Endothelial cell of umbilical vein (primary cell): ENCODE measurements at regions not wholly inside any gene's neighbourhood (a gene's known extent, or its start where the extent isn't known, plus 50 kb on each side); places are given as distances from the start of the nearest gene placed in this dataset.

Experiments used
- BruUV-seq: library from RNA; stranded (reverse); fragments of 400-500 nt; replicated peaks from 2 replicates; lab custom pipeline; 2021; lab: Mats Ljungman, UMichigan
- CTCF ChIA-PET: fragments of 300-600, 350-600 bp; sonication (Branson Sonifier 250); formaldehyde crosslinking; loops from one replicate; lab custom pipeline; 2021; ENCODE audit warnings: antibody characterized with exemption, inconsistent platforms; lab: Charles Lee
- POLR2A ChIA-PET: fragments of 300-600, 350-600 bp; sonication (Branson Sonifier 250); formaldehyde crosslinking; loops from one replicate; lab custom pipeline; 2021; ENCODE audit warnings: antibody characterized with exemption, inconsistent platforms; lab: Charles Lee
- DNase-seq: peaks from one replicate; pipeline ENCODE4 v3.0.0-alpha.2; 2011; ENCODE audit warnings: low read depth, low spot score
- FAIRE-seq: peaks from 2 replicates; lab custom pipeline; 2011; peaks lifted over from hg19 to GRCh38; lab: Jason Lieb, UNC
- H2AFZ ChIP-seq: 2 replicates; pipeline ENCODE4 v1.6.0; 2012; ENCODE audit warnings: low read depth, low read length, control low read depth, inconsistent platforms
- H3K27ac ChIP-seq: 2 replicates; pipeline ENCODE4 v1.5.1; 2011; ENCODE audit warnings: low read depth, mild to moderate bottlenecking, control low read depth, low read length, moderate library complexity; ENCODE audit not compliant: insufficient read depth
- H3K27me3 ChIP-seq, 2 experiments: 2 replicates each; pipeline versions ENCODE4 v1.6.0 to v1.6.1; 2011; ENCODE audit warnings: low read length in 2 of 2, mixed read lengths in 1 of 2; ENCODE audit not compliant: control insufficient read depth in 2 of 2, insufficient read depth in 2 of 2
- H3K36me3 ChIP-seq, 2 experiments: 2 replicates in 1 of 2; 3 replicates in 1 of 2; pipeline ENCODE4 v1.5.1; 2011; ENCODE audit warnings: low read length in 2 of 2, mild to moderate bottlenecking in 1 of 2, moderate library complexity in 1 of 2; ENCODE audit not compliant: control insufficient read depth in 2 of 2, insufficient read depth in 2 of 2; ENCODE audit errors: extremely low read depth in 1 of 2
- H3K4me1 ChIP-seq: 3 replicates; pipeline ENCODE4 v1.5.1; 2011; ENCODE audit warnings: mild to moderate bottlenecking, low read length; ENCODE audit not compliant: control insufficient read depth, insufficient read depth; ENCODE audit errors: extremely low read depth
- H3K4me2 ChIP-seq: 2 replicates; pipeline ENCODE4 v1.6.1; 2011; ENCODE audit warnings: low read length, control low read depth, mixed read lengths; ENCODE audit not compliant: insufficient read depth
- H3K4me3 ChIP-seq, 3 experiments: fragments of 200-600 bp in 1 of 3; sonication (generic), shearing (Covaris generic) in 1 of 3; replicated peaks in 1 of 3; 2 replicates each; pipeline ENCODE4 v1.5.1; 2011 to 2016; ENCODE audit warnings: control low read depth in 3 of 3, low read length in 3 of 3, mild to moderate bottlenecking in 2 of 3, inconsistent platforms in 1 of 3, low read depth in 1 of 3, moderate library complexity in 1 of 3; ENCODE audit not compliant: insufficient read depth in 1 of 3
- H3K79me2 ChIP-seq: 2 replicates; pipeline ENCODE4 v1.6.0; 2012; ENCODE audit warnings: low read length, inconsistent platforms; ENCODE audit not compliant: control insufficient read depth, insufficient read depth
- H3K9ac ChIP-seq: replicated peaks from 2 replicates; pipeline ENCODE3; 2011; ENCODE audit warnings: low read length, control low read depth; ENCODE audit not compliant: insufficient read depth; ENCODE audit errors: extremely low read depth
- H3K9me1 ChIP-seq: replicated peaks from 3 replicates; pipeline ENCODE4 v1.6.0; 2011; ENCODE audit warnings: mild to moderate bottlenecking, low read length; ENCODE audit not compliant: control insufficient read depth, insufficient read depth; ENCODE audit errors: extremely low read depth
- H3K9me3 ChIP-seq: replicated peaks from 2 replicates; pipeline ENCODE4 v1.5.1; 2012; ENCODE audit warnings: low read length, inconsistent platforms; ENCODE audit not compliant: control insufficient read depth, insufficient read depth
- H4K20me1 ChIP-seq: replicated peaks from 2 replicates; pipeline ENCODE3; 2011; ENCODE audit warnings: mild to moderate bottlenecking, low read length; ENCODE audit not compliant: control insufficient read depth, insufficient read depth; ENCODE audit errors: extremely low read depth
- EZH2 ChIP-seq: IDR thresholded peaks from 2 replicates; pipeline ENCODE4 v1.6.1; 2012; ENCODE audit warnings: borderline replicate concordance, low read depth, mild to moderate bottlenecking, moderate library complexity, low read length, inconsistent platforms; ENCODE audit not compliant: severe bottlenecking
- FOS ChIP-seq: IDR thresholded peaks from 2 replicates; pipeline ENCODE4 v1.6.1; 2011; ENCODE audit warnings: mild to moderate bottlenecking, low read length, moderate library complexity, borderline replicate concordance; ENCODE audit not compliant: insufficient read depth
- GATA2 ChIP-seq: IDR thresholded peaks from 2 replicates; pipeline ENCODE4 v1.7.0; 2011; ENCODE audit warnings: low read depth, mild to moderate bottlenecking, moderate library complexity, mixed read lengths, low read length; ENCODE audit not compliant: insufficient read length, insufficient read depth
- JUN ChIP-seq: IDR thresholded peaks from 2 replicates; pipeline ENCODE4 v1.6.1; 2011; ENCODE audit warnings: borderline replicate concordance, low read depth; ENCODE audit not compliant: insufficient read length, insufficient read depth
- MYC ChIP-seq: IDR thresholded peaks from one replicate; pipeline ENCODE4 v1.6.1; 2011; ENCODE audit warnings: mild to moderate bottlenecking, low read depth, low read length
- POLR2A ChIP-seq: IDR thresholded peaks from 2 replicates; pipeline ENCODE4 v1.6.1; 2012; ENCODE audit warnings: low read depth, mild to moderate bottlenecking, control low read depth, low read length
- POLR2AphosphoS5 ChIP-seq: IDR thresholded peaks from 2 replicates; pipeline ENCODE4 v1.6.1; 2012; ENCODE audit warnings: low read depth, mild to moderate bottlenecking, control low read depth, low read length, moderate library complexity; ENCODE audit not compliant: insufficient read depth
- dilution Hi-C: fragments of 300-500 bp; cut with MboI; formaldehyde crosslinking; loops from one replicate; pipeline ENCODE4 v1.15.0; 2019; ENCODE audit warnings: low sequenced_read_pairs; ENCODE audit not compliant: extremely low pct_ligation_motif_present
- intact Hi-C: fragments of 100-400 bp; cut with micrococcal nuclease; formaldehyde crosslinking; loops from one replicate; pipeline ENCODE4 v1.10.0; 2022
- TF ChIP-seq, protein P1 (sequence below), 2 donors: IDR thresholded peaks; 1 replicate in 1 of 2; 2 replicates in 1 of 2; pipeline ENCODE4 v1.5.1; 2011; ENCODE audit warnings: low read length in 2 of 2, mild to moderate bottlenecking in 2 of 2, moderate library complexity in 2 of 2, control low read depth in 1 of 2, inconsistent platforms in 1 of 2, low read depth in 1 of 2; ENCODE audit not compliant: insufficient read depth in 1 of 2; ENCODE audit errors: extremely low read depth in 1 of 2
- TF ChIP-seq, protein P2 (sequence below): IDR thresholded peaks from 2 replicates; pipeline ENCODE4 v1.6.1; 2011; ENCODE audit not compliant: insufficient read depth, insufficient read length

- POLR2A ChIA-PET, result no interaction called here
- TF ChIP-seq FOS (no peak), JUN (no peak), GATA2 (no peak), EZH2 (no peak), MYC (no peak), POLR2AphosphoS5 (no peak), POLR2A (no peak)
- TF ChIP-seq, protein P1, sequence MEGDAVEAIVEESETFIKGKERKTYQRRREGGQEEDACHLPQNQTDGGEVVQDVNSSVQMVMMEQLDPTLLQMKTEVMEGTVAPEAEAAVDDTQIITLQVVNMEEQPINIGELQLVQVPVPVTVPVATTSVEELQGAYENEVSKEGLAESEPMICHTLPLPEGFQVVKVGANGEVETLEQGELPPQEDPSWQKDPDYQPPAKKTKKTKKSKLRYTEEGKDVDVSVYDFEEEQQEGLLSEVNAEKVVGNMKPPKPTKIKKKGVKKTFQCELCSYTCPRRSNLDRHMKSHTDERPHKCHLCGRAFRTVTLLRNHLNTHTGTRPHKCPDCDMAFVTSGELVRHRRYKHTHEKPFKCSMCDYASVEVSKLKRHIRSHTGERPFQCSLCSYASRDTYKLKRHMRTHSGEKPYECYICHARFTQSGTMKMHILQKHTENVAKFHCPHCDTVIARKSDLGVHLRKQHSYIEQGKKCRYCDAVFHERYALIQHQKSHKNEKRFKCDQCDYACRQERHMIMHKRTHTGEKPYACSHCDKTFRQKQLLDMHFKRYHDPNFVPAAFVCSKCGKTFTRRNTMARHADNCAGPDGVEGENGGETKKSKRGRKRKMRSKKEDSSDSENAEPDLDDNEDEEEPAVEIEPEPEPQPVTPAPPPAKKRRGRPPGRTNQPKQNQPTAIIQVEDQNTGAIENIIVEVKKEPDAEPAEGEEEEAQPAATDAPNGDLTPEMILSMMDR (IDR thresholded peaks at IDR 0.05; ENCODE audit: extremely low read depth in 1 of 2, insufficient read depth in 1 of 2, low read depth in 1 of 2, low read length in 2 of 2), result no peak
- TF ChIP-seq, protein P2, sequence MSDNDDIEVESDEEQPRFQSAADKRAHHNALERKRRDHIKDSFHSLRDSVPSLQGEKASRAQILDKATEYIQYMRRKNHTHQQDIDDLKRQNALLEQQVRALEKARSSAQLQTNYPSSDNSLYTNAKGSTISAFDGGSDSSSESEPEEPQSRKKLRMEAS, result no peak
- no peak overlapping the region for H3K4me3 ChIP-seq
- no peaks in the 10 kb centered on the region for H3K79me2 ChIP-seq
- no peaks in the 10 kb centered on the region for H3K27me3 ChIP-seq
- DNase-seq (no peak), FAIRE-seq (no peak)
- no peak overlapping the region for H3K9ac ChIP-seq
- no peak overlapping the region for H3K27ac ChIP-seq
- no TSS peak for BruUV-seq
- no peak overlapping the region for H2AFZ ChIP-seq
- intact Hi-C loops, result loop anchor here (10.0 kb wide), 1 partner anchor 335 kb away; the partner anchor contains the start of gene CRPPA
- dilution Hi-C loops, result no loop called here
- peaks cover 40% of the 10 kb centered on the region for H3K4me1 ChIP-seq
- H3K9me3 ChIP-seq, result no peaks in the 10 kb centered on the region
- H4K20me1 ChIP-seq, result no peaks in the 10 kb centered on the region
- CTCF ChIA-PET, result no interaction called here
- no peaks in the 10 kb centered on the region for H3K9me1 ChIP-seq
- H3K4me2 ChIP-seq, result no peak overlapping the region
- H3K36me3 ChIP-seq, result no peaks in the 10 kb centered on the region
These were observed 331.5 kb downstream of the CRPPA start for GRCh38 chr7:16089801-16090200.
